Motor neuron (in vitro differentiated cells): ENCODE measurements at regions not wholly inside any gene's neighbourhood (a gene's known extent, or its start where the extent isn't known, plus 50 kb on each side); places are given as distances from the start of the nearest gene placed in this dataset.
"Not testable (repeated sequence)": the region's sequence is repeated elsewhere in the genome, so short reads cannot be mapped to it uniquely, and the experiment has no call there.

Experiments
- ATAC-seq, 8 experiments: fragments of 200-7000 bp; cut with Tn5 transposase; replicated peaks in 6 of 8; 2 replicates each; pipeline ENCODE4 v1.8.0; 2021; ENCODE audit warnings: mild to moderate bottlenecking in 8 of 8, moderate library complexity in 8 of 8
- H3K27ac ChIP-seq, 2 donors: fragments of 250-450 bp; sonication (Bioruptor Pico); 2 replicates each; pipeline ENCODE4 v1.9.0; 2021; ENCODE audit warnings: antibody characterized with exemption in 2 of 2, mild to moderate bottlenecking in 2 of 2, moderate library complexity in 1 of 2
- H3K4me1 ChIP-seq, 2 donors: fragments of 250-450 bp; sonication (Bioruptor Pico); replicated peaks in 1 of 2; 2 replicates each; pipeline ENCODE4 v1.6.1; 2021; ENCODE audit warnings: antibody characterized with exemption in 2 of 2, mild to moderate bottlenecking in 2 of 2, moderate library complexity in 1 of 2
- H3K4me3 ChIP-seq, 5 donors: fragments of 250-450 bp; sonication (Bioruptor Pico); 2 replicates each; pipeline ENCODE4 v1.9.0; 2021; ENCODE audit warnings: antibody characterized with exemption in 5 of 5, mild to moderate bottlenecking in 5 of 5, moderate library complexity in 4 of 5
- WGBS, 10 experiments: fragments of 450-650 bp; shearing (Covaris generic); methylation state at CpG; one replicate each; pipeline ENCODE4 v1.0.0; 2022; 5-methylcytosine and 5-hydroxymethylcytosine counted together
- in situ Hi-C, 9 experiments: fragments of 400-800 bp; cut with MboI; loops; one replicate each; pipeline ENCODE4 v1.15.0; 2021; ENCODE audit warnings: low sequenced_read_pairs in 9 of 9, low pct_unique_long_range_greater_than_20kb in 2 of 9; ENCODE audit not compliant: unreplicated experiment in 9 of 9

GRCh38 chr2:131626011-131626410, 98.3 kb downstream of the CCDC74A start:
- H3K4me3 ChIP-seq, H3K27ac ChIP-seq, H3K4me1 ChIP-seq, in situ Hi-C loops, ATAC-seq: not testable (repeated sequence)
- 92 to 100% methylated on average over 3 to 7 of the region's 10 CpGs; no CpG with 5 or more reads in 8 of the 10 experiments for WGBS, 10 experiments

- H3K4me3 ChIP-seq, ATAC-seq, H3K4me1 ChIP-seq, in situ Hi-C loops, H3K27ac ChIP-seq: not testable (repeated sequence)
- 20 to 100% (median 88%) methylated on average over 1 to 7 of the region's 19 CpGs; no CpG with 5 or more reads in 6 of the 10 experiments for WGBS, 10 experiments
These were observed 98.9 kb downstream of the CCDC74A start for GRCh38 chr2:131626565-131626964.

- H3K4me3 ChIP-seq: not testable (repeated sequence)
These were observed 100.1 kb downstream of the CCDC74A start for GRCh38 chr2:131627777-131628176.

GRCh38 chr2:131631648-131632047, 104.0 kb downstream of the CCDC74A start:
- 10 to 100% (median 86%) methylated on average over 1 to 2 of the region's 2 CpGs; no CpG with 5 or more reads in 3 of the 10 experiments for WGBS, 10 experiments

More at GRCh38 chr2:131627777-131628176, 100.1 kb downstream of the CCDC74A start:
- 0 to 92% (median 38%) methylated on average over 1 to 2 of the region's 2 CpGs; no CpG with 5 or more reads in 5 of the 10 experiments for WGBS, 10 experiments
- H3K4me1 ChIP-seq, ATAC-seq, in situ Hi-C loops, H3K27ac ChIP-seq: not testable (repeated sequence)

GRCh38 chr2:131633405-131633804, 105.7 kb downstream of the CCDC74A start:
- H3K4me1 ChIP-seq, in situ Hi-C loops, ATAC-seq, H3K4me3 ChIP-seq, H3K27ac ChIP-seq: not testable (repeated sequence)
- WGBS, 10 experiments: 31 to 100% (median 87%) methylated on average over 1 to 4 of the region's 8 CpGs; no CpG with 5 or more reads in 7 of the 10 experiments

More at GRCh38 chr2:131631648-131632047, 104.0 kb downstream of the CCDC74A start:
- H3K4me1 ChIP-seq, in situ Hi-C loops, H3K4me3 ChIP-seq, ATAC-seq, H3K27ac ChIP-seq: not testable (repeated sequence)

GRCh38 chr2:131633827-131634695, 106.4 kb downstream of the CCDC74A start:
- in situ Hi-C loops, ATAC-seq: not testable (repeated sequence)
- 40 to 93% (median 80%) methylated on average over 1 to 3 of the region's 10 CpGs; no CpG with 5 or more reads in 7 of the 10 experiments for WGBS, 10 experiments

GRCh38 chr2:131635611-131636010, 107.9 kb downstream of the CCDC74A start:
- Histone ChIP-seq H3K4me3 (no peak overlapping the region), H3K27ac (no peak overlapping the region), H3K4me1 (no peaks in the 10 kb centered on the region)
- in situ Hi-C loops: no loop called here
- no peak for ATAC-seq
- 50 to 100% (median 88%) methylated on average over 1 to 7 of the region's 9 CpGs; no CpG with 5 or more reads in 4 of the 10 experiments for WGBS, 10 experiments

More at GRCh38 chr2:131633827-131634695, 106.4 kb downstream of the CCDC74A start:
- H3K4me1 ChIP-seq, H3K27ac ChIP-seq, H3K4me3 ChIP-seq: not testable (repeated sequence)

GRCh38 chr2:131636704-131637308, 109.1 kb downstream of the CCDC74A start:
- H3K4me1 ChIP-seq, H3K4me3 ChIP-seq, in situ Hi-C loops, ATAC-seq, H3K27ac ChIP-seq: not testable (repeated sequence)
- 57 to 100% (median 77%) methylated on average over 1 to 3 of the region's 7 CpGs; no CpG with 5 or more reads in 4 of the 10 experiments for WGBS, 10 experiments

GRCh38 chr2:131639001-131639620, 111.4 kb downstream of the CCDC74A start:
- H3K27ac ChIP-seq, H3K4me1 ChIP-seq, in situ Hi-C loops, ATAC-seq, H3K4me3 ChIP-seq: not testable (repeated sequence)
- WGBS, 10 experiments: 20 to 89% (median 68%) methylated on average over 1 to 4 of the region's 4 CpGs

- Histone ChIP-seq H3K4me3 (no peak overlapping the region), H3K4me1 (no peaks in the 10 kb centered on the region), H3K27ac (no peak overlapping the region)
- peak in 2 of 8 experiments; percentile 47 to 54 for ATAC-seq
- WGBS, 10 experiments: 11 to 100% (median 82%) methylated on average over 1 to 3 of the region's 3 CpGs; no CpG with 5 or more reads in 2 of the 10 experiments
- in situ Hi-C loops: no loop called here
These were observed 113.9 kb downstream of the CCDC74A start for GRCh38 chr2:131641414-131642206.

GRCh38 chr2:131643180-131643579, 115.5 kb downstream of the CCDC74A start:
- H3K4me3 ChIP-seq, H3K4me1 ChIP-seq, ATAC-seq, H3K27ac ChIP-seq, in situ Hi-C loops: not testable (repeated sequence)
- 56 to 93% (median 80%) methylated on average over 1 to 3 of the region's 3 CpGs; no CpG with 5 or more reads in 3 of the 10 experiments for WGBS, 10 experiments

- in situ Hi-C loops: no loop called here
- no peaks in the 10 kb centered on the region for H3K4me1 ChIP-seq
- no peak overlapping the region for H3K27ac ChIP-seq
- H3K4me3 ChIP-seq: no peak overlapping the region
- WGBS, 10 experiments: 40 to 100% (median 96%) methylated on average over 1 to 6 of the region's 14 CpGs; no CpG with 5 or more reads in 3 of the 10 experiments
- ATAC-seq: no peak
These were observed 117.6 kb downstream of the CCDC74A start for GRCh38 chr2:131645177-131645765.
